ENCODE measurements at regions not wholly inside any gene's neighbourhood (a gene's known extent, or its start where the extent isn't known, plus 50 kb on each side); places are given as distances from the start of the nearest gene placed in this dataset.

GRCh38 chr10:43863859-43864591, 215.3 kb upstream of the ZNF32 start:
- FAIRE-seq = peak; percentile 29

- FAIRE-seq = no peak
Measured at GRCh38 chr10:43863270-43863669, 214.6 kb upstream of the ZNF32 start.

GRCh38 chr10:43862756-43863155, 214.1 kb upstream of the ZNF32 start:
- FAIRE-seq = no peak

- no peak for FAIRE-seq
Measured at GRCh38 chr10:43861966-43862751, 213.5 kb upstream of the ZNF32 start.

DNA sequence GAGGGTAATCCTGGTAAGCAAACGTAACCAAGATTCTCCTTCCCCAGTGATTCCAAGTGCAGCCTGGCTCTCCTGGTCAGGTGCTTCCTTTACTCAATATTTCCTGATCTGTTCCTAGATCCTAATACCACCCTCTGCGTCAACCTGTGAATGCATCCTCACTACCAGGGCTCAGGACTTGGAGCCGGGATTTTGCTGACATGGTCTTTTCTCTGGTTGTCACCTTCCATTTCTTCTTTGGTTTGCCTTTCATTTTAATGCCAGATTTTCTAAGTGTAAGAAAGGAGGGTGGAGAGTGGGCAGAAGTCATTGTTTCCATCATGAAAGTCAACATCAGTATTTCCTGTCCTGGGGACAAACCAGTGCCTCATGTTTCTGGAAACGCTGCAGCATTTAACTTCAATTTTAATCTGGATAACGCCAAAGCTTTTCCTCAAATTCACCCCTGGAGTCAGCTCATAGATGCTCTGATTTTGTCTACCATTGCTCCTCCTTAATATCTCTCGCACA, 210.4 kb upstream of the ZNF32 start:
- FAIRE-seq = no peak

- no peak for FAIRE-seq
Measured at GRCh38 chr10:43857931-43858315, 209.2 kb upstream of the ZNF32 start.

GRCh38 chr10:43857206-43857930, 208.7 kb upstream of the ZNF32 start:
- FAIRE-seq = no peak

DNA sequence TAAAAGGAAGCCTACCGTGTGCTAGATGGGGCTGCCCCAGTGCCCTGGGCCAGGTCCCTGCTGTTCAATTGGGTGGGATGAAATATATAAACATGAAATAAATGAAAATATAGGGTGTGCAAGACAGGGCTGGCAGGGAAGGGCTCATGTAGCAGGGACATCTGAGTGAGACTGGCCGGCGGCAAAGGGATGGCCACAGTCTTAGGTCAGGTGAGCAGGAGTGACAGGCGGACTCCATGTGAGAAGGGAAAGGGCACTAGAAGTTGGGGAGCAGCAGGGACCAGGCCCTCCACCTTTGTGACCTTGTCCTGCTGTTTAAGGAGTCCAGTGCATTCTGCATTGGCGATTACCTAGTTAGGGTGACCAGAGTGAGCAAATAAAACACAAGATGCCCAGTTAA, 207.6 kb upstream of the ZNF32 start:
- FAIRE-seq = no peak

DNA sequence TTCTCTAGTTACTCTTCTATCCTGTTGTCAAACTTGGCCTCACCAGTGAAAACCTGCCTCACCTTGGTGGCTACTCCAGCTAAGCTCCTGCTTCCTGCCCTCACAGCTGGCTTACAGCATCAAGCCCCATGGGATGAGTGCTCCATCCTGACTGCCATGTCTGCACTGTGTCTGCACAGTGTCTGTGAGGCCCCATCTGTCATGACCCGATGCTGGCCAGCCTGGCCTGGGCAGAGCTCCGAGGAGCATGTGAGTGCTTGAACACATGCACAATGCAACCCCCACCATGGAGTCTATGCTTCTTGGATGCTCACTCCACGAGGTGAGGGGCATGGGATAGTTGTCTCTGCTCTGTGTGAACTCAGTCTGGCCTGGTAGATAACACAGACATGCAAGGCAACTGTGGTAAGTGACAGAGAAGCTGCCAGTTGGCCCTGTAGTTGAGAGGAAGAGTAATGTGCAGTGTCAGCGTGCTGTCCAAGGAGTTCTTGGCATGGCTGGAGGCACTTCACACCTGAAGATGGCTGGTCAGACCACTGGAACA, 207.1 kb upstream of the ZNF32 start:
- FAIRE-seq = no peak

- no peak for FAIRE-seq
Measured at GRCh38 chr10:43854007-43854406, 205.3 kb upstream of the ZNF32 start.

DNA sequence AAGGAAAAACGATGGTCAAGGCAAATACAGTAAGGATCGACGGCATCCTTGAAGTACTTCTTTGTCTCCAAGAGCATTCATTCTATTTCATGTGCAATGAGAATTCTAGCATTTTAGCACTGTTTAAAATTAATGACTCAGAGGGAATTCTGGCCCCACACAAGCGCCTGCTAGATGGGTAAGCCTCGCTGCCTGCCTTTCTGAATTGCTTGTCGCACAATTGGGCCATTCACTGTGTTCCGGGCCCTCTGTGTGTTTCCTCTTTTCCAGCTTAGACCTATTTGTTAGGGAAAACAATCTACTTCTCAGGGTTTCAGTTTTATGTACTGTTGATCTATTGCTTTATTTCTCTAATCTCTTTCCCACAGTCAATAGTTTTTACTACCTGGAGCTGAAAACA, 204.7 kb upstream of the ZNF32 start:
- FAIRE-seq = no peak

DNA sequence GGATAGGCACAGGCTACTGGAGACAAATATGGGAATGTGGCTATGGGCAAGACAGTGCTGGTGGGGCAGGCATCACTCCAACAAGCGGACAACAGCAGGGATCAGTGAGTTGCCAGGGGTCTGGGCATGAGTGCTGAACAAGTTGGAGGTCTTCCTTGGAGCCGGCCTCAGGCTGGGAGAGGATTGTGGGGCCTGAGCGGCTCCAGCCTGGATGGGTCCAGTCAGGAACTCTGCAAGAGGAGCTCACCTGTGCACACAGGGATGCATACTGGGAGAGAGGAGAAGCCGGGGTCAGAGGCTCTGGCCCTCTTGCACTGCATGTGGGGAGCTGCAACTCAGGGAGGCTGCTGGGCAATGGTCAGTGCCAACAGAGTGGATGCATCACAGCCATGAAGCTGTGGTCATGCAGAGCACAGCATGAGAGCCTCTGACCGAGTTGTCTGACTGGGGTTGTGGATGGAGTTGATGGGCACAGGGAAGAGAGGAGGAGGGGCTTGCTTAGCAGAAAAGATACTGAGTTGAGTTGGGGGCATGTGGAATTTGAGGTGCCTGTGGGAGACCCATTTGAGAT, 204.0 kb upstream of the ZNF32 start:
- FAIRE-seq = no peak

DNA sequence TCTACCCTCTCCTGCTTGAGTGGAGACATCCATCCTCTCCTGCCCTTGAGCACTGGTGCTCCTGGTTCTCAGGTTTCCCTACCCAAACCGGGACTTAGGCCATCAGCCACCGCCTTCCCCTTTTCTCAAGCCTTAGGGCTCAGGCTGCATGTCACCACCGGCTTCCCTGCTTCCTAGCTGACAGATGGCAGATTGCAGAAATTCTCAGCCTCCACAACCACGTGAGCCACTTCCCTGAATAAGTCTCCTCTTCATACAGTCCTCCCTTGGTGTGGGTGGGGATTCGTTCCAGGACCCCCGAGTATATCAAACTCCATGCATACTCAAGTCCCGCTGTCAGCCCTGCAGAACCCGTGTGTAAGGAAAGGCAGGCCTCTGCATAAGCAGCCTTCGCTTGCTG, 203.5 kb upstream of the ZNF32 start:
- no peak for FAIRE-seq

DNA sequence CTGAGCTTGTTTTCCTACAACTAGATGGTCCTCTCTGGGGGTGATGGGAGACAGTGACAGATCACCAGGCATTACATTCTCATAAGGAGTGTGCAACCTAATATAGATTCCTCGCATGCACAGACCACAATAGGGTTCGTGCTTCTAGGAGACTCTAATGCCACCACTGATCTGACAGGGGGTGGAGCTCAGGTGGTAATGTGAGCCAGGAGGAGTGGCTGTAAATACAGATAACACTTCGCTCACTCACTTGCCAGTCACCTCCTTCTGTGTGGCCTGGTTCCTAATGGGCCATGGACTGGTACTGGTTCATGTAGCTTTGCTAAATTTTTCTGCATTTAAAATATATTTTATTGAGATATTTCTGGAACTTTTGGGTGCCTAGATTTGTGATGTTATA, 202.3 kb upstream of the ZNF32 start:
- FAIRE-seq = no peak

- FAIRE-seq = no peak
Measured at GRCh38 chr10:43849551-43849950, 200.9 kb upstream of the ZNF32 start.

GRCh38 chr10:43846968-43847367, 198.3 kb upstream of the ZNF32 start:
- peak; percentile 82 for FAIRE-seq

DNA sequence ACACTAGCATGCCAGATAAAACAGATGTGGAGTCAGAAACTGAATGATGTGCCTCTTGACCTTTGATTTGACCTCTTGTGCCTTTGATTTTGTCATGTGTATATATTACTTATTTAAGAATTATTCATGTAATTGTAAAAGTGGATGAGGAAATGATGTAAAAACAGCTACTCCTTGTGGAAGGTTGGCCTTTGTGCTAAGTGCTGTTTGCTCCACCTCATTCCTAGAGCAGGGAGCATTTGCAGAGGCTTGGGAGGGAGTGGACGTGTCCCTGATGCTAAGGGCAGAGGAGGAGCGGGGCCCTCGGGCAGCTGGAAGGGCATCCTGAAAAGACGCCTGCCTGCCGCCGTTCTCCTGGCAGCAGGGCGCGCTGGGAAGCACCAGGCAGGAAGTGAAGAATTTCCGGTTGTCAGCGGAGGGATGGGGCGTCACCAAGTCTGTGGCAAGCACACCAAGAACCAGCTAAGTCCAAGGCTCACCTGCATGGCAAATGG, 197.6 kb upstream of the ZNF32 start:
- no peak for FAIRE-seq

DNA sequence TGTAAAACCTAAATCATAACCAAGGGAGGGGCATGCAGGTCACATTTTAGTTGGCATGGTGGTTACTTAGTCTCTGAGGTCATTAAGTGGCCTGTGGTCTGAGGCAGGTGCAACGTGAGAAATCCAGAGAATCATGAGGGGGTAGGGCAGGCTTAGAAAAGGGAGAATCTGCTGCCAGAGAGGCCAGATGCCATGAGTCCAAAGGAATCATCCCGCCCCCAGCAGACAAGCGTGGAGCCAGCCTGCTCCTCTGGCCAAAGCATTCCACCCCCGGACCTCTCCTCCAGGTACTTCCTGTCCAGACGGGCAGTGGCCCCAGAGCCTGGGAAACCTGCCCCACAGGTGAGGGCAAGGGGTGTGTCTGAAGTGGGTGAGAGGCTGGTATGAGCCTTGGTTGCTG, 196.4 kb upstream of the ZNF32 start:
- FAIRE-seq = no peak

GRCh38 chr10:43844221-43844620, 195.5 kb upstream of the ZNF32 start:
- FAIRE-seq = no peak

GRCh38 chr10:43843321-43844101, 194.8 kb upstream of the ZNF32 start:
- FAIRE-seq = no peak

DNA sequence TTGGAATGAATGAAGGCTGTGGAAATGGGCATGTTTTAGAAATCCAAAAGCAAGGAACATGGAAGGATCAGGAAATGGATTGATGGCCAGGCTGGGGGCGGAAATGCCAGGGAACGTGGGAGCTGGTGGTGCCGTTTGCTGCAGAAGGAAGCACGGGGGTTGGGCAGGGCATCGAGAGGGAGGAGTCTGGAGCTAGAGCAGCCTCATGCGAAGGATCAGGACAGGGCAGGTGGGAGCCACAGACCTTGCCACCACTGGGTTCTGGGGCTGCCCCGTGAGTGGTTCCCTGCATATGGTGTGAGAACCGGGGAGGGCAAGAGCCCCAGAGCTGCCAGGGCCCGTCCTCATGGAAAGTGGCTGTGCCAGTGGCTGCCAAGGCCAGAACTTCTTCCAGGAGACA, 193.8 kb upstream of the ZNF32 start:
- FAIRE-seq = no peak

DNA sequence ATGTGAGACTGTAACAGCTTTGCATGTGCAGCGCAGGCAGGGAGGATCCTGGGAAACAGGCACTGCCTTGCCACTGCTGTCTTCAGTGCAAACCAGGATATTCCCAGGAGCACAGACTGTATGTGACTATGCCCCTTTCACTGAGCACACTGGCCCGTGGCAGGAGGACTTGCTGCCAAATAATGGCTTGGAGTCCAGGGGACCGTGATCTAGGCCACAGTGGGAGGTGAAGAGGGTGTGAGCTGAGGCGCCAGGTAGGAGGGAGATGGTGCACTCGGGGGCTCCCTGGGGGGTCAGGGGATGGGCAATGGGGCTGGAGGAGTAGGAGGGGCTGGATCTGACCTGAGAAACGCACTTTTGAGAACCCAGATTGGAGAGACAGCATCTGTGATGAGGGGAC, 193.4 kb upstream of the ZNF32 start:
- no peak for FAIRE-seq

All from endometrium (tissue), 2 donors.